Ascending aorta (tissue), 2 donors: ENCODE measurements at regions not wholly inside any gene's neighbourhood (a gene's known extent, or its start where the extent isn't known, plus 50 kb on each side); places are given as distances from the start of the nearest gene placed in this dataset.

ENCODE experiments used
- DNase-seq, 2 donors: peaks; one replicate each; pipeline ENCODE4 v3.0.0-alpha.2; 2019; ENCODE audit warnings: low spot score in 2 of 2
- H3K27ac ChIP-seq, 2 donors: fragments of 200-600 bp; sonication (generic); one replicate each; pipeline ENCODE4 v1.5.1; 2016 to 2017; ENCODE audit warnings: mild to moderate bottlenecking in 1 of 2
- H3K27me3 ChIP-seq: fragments of 200-600 bp; sonication (generic); one replicate; pipeline ENCODE4 v1.5.1; 2017
- H3K36me3 ChIP-seq, 2 donors: fragments of 200-600 bp; sonication (generic); one replicate each; pipeline ENCODE4 v1.5.1; 2016
- H3K4me1 ChIP-seq, 2 donors: fragments of 200-600 bp; sonication (generic); one replicate each; pipeline ENCODE4 v1.5.1; 2016 to 2017; ENCODE audit warnings: mild to moderate bottlenecking in 1 of 2
- H3K4me3 ChIP-seq, 2 donors: fragments of 200-600 bp; sonication (generic); one replicate each; pipeline ENCODE4 v1.5.1; 2016 to 2017; ENCODE audit warnings: mild to moderate bottlenecking in 1 of 2
- H3K9me3 ChIP-seq, 2 donors: fragments of 200-600 bp; sonication (generic); one replicate each; pipeline ENCODE4 v1.5.1; 2016
- CTCF ChIP-seq, 3 experiments: fragments of 200-600 bp in 2 of 3; fragments of 450-650 bp in 1 of 3; sonication (generic) in 2 of 3; IDR thresholded peaks; one replicate each; pipeline ENCODE4 v1.5.1; 2016 to 2019; ENCODE audit warnings: antibody characterized with exemption in 3 of 3, mild to moderate bottlenecking in 1 of 3, moderate library complexity in 1 of 3
- intact Hi-C: fragments of 100-400 bp; cut with DNase I; formaldehyde crosslinking; loops from one replicate; pipeline ENCODE4 v1.15.1; 2023

DNA sequence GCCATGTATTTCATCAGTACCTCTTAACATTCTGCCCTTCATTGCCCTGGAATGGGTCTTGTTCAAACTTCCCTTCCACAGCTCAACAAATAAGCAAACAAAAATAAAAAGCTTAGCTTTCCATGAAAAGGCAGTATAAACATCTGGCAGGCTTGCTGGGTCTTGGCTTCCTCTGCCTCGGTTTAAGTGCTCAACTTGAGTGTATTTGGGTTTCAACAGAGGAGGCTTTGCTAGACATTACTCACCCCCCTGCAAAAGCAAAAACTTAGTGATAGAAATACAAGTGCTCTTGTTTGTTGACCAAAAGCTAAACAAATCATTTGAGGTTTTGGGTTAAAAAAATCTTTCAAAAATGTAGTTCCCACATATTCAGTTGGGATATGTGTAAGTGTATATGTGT is 518.5 kb downstream of the PLPP3 start:
- no peak for DNase-seq
- no peaks in the 10 kb centered on the region for H3K27me3 ChIP-seq
- H3K4me1 ChIP-seq, result peaks cover 0 to 5% of the 10 kb centered on the region in 2 donors
- no peak for TF ChIP-seq CTCF (IDR thresholded peaks at IDR 0.05)
- no peaks in the 10 kb centered on the region for H3K36me3 ChIP-seq
- no peaks in the 10 kb centered on the region for H3K9me3 ChIP-seq
- intact Hi-C loops, result no loop called here
- no peak overlapping the region for H3K27ac ChIP-seq
- H3K4me3 ChIP-seq, result no peak overlapping the region

- Histone ChIP-seq H3K27ac (no peak overlapping the region), H3K36me3 (no peaks in the 10 kb centered on the region), H3K4me1 (no peaks in the 10 kb centered on the region), H3K4me3 (no peak overlapping the region), H3K27me3 (no peaks in the 10 kb centered on the region), H3K9me3 (no peaks in the 10 kb centered on the region)
- no peak for DNase-seq
- intact Hi-C loops, result no loop called here
- no peak for TF ChIP-seq CTCF (IDR thresholded peaks at IDR 0.05)
Observed at GRCh38 chr1:56057466-56058405, 521.6 kb downstream of the PLPP3 start.

DNA sequence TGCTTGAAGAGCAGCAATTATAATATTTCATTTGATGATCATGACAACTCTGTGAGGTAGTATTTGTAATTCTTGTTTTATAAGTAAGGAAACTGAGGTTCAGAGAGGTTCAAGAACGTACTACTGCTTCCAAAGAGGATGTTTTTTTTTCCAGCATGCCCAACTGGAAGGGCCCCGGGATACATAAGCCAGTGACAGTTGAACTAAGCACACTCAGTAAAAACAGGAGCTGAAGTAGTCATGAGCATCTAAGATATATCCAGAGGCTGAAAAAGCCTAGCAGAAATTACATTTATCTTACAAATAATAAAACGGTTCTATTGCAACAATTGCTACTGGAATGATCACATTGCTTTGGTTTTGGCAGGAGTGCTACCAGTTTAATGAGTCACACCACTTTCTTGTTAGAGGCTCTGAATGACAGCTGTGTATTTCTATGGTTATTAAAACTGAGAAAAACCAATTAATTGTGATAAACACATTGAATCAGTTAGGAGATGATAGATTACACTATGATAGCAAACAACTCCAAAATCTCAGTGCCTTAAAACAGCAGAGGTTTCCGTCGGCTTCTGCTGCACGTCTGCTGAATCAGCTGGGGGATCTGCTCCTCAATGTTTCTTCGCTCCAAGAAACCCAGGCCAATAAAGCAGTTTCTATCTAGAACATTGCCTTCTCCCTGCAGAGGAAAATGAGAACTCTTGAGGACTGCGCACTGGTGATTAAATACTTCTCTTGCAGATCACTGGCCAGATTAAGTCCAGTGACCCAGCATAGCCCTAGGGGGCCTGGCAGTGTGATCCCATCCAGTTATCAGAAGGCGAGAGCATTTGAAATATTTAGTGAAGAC is 522.7 kb downstream of the PLPP3 start:
- H3K36me3 ChIP-seq, result no peaks in the 10 kb centered on the region
- DNase-seq, result no peak
- H3K27me3 ChIP-seq, result no peaks in the 10 kb centered on the region
- TF ChIP-seq CTCF (IDR thresholded peaks at IDR 0.05), result no peak
- H3K4me3 ChIP-seq, result no peak overlapping the region
- intact Hi-C loops, result no loop called here
- no peak overlapping the region for H3K27ac ChIP-seq
- H3K4me1 ChIP-seq, result no peaks in the 10 kb centered on the region
- no peaks in the 10 kb centered on the region for H3K9me3 ChIP-seq

DNA sequence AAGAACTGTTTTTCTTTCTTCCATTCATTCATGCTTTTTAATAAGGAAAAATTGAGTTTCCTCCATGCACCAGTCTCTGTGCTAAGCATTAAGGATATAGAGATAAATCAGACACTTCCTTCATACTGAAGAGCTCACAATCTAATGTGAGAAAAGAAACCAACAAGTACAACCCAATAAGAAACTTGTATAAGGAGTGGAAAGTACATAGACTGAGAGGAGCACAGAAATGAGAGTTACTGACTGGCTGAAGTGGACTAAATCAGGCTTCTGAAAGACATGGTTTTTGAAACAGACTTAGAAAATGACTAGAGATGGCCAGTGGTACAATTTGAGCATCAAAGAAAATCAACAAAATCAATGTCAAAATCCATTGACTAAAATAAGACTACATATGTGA is 524.4 kb downstream of the PLPP3 start:
- no peaks in the 10 kb centered on the region for H3K36me3 ChIP-seq
- DNase-seq, result no peak
- H3K27ac ChIP-seq, result no peak overlapping the region
- no peak for TF ChIP-seq CTCF (IDR thresholded peaks at IDR 0.05)
- no peaks in the 10 kb centered on the region for H3K27me3 ChIP-seq
- H3K4me1 ChIP-seq, result no peaks in the 10 kb centered on the region
- intact Hi-C loops, result no loop called here
- no peaks in the 10 kb centered on the region for H3K9me3 ChIP-seq
- no peak overlapping the region for H3K4me3 ChIP-seq

DNA sequence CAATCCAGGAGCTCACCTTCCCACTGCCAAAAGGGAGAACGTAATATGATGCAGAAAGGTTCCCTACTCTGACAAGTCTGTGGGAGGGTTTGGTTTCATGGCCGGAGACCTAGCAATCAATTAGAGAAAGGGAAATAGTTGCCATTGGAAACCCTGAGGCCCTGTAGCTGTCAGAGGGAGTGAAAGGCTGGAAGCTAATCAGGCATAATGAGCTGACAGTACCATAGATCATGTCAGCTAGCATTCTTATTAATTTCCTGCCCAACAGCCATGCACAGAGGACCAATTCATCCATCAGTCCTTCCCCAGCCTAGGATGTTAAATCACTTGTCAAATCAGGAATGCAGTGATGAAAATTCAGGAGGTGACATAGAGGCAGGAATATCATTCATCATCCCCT is 527.3 kb downstream of the PLPP3 start:
- Histone ChIP-seq H3K27ac (no peak overlapping the region), H3K4me3 (no peak overlapping the region), H3K27me3 (no peaks in the 10 kb centered on the region), H3K36me3 (no peaks in the 10 kb centered on the region), H3K4me1 (no peaks in the 10 kb centered on the region), H3K9me3 (no peaks in the 10 kb centered on the region)
- intact Hi-C loops, result no loop called here
- no peak for TF ChIP-seq CTCF (IDR thresholded peaks at IDR 0.05)
- no peak for DNase-seq
